Fibroblast of lung (primary cell): ENCODE measurements at regions not wholly inside any gene's neighbourhood (a gene's known extent, or its start where the extent isn't known, plus 50 kb on each side); places are given as distances from the start of the nearest gene placed in this dataset.
A peak's percentile ranks its signal among the peaks of the same experiment; 100 is the strongest.

ENCODE experiments used
- DNase-seq, 2 donors: peaks; one replicate each; pipeline versions ENCODE4 v3.0.0 to v3.0.0-alpha.2; 2010; ENCODE audit warnings: low read depth in 2 of 2
- H2AFZ ChIP-seq: 2 replicates; pipeline ENCODE4 v1.5.1; 2012; ENCODE audit warnings: low read length, control low read depth, inconsistent platforms
- H3K27ac ChIP-seq: 2 replicates; pipeline ENCODE4 v1.5.1; 2011; ENCODE audit warnings: low read length, control low read depth; ENCODE audit not compliant: insufficient read depth
- H3K27me3 ChIP-seq: 2 replicates; pipeline ENCODE4 v1.5.1; 2011; ENCODE audit warnings: mild to moderate bottlenecking, low read length; ENCODE audit not compliant: control insufficient read depth, insufficient read depth
- H3K36me3 ChIP-seq: 2 replicates; pipeline ENCODE4 v1.5.1; 2011; ENCODE audit warnings: low read length; ENCODE audit not compliant: control insufficient read depth, insufficient read depth
- H3K4me1 ChIP-seq: 2 replicates; pipeline ENCODE4 v1.5.1; 2011; ENCODE audit warnings: low read length; ENCODE audit not compliant: control insufficient read depth, insufficient read depth; ENCODE audit errors: extremely low read depth
- H3K4me2 ChIP-seq: 2 replicates; pipeline ENCODE4 v1.5.1; 2011; ENCODE audit warnings: low read length, control low read depth; ENCODE audit not compliant: insufficient read depth; ENCODE audit errors: extremely low read depth
- H3K4me3 ChIP-seq, 4 experiments: fragments of 200-600 bp in 1 of 4; sonication (generic) in 1 of 4; replicated peaks in 1 of 4; 2 replicates each; pipeline ENCODE4 v1.5.1; 2011 to 2016; ENCODE audit warnings: low read length in 4 of 4, low read depth in 3 of 4, mild to moderate bottlenecking in 3 of 4, control low read depth in 2 of 4, inconsistent platforms in 1 of 4, mixed read lengths in 1 of 4; ENCODE audit not compliant: insufficient read depth in 1 of 4; ENCODE audit errors: control extremely low read depth in 1 of 4
- H3K79me2 ChIP-seq: 2 replicates; pipeline ENCODE4 v1.5.1; 2012; ENCODE audit warnings: mild to moderate bottlenecking, low read length, inconsistent platforms; ENCODE audit not compliant: control insufficient read depth, insufficient read depth
- H3K9ac ChIP-seq: 2 replicates; pipeline ENCODE4 v1.5.1; 2011; ENCODE audit warnings: mild to moderate bottlenecking, low read length, control low read depth; ENCODE audit not compliant: insufficient read depth
- H3K9me3 ChIP-seq: 2 replicates; pipeline ENCODE4 v1.5.1; 2012; ENCODE audit warnings: low read depth, low read length; ENCODE audit not compliant: control insufficient read depth, insufficient read depth
- H4K20me1 ChIP-seq: 2 replicates; pipeline ENCODE4 v1.5.1; 2011; ENCODE audit warnings: low read length; ENCODE audit not compliant: control insufficient read depth, insufficient read depth; ENCODE audit errors: extremely low read depth
- CTCF ChIP-seq, 2 donors: IDR thresholded peaks in 1 of 2; conservative IDR thresholded peaks in 1 of 2; 1 replicate in 1 of 2; 2 replicates in 1 of 2; pipeline ENCODE4 v1.5.1; 2011 to 2012; ENCODE audit warnings: low read length in 2 of 2, control low read depth in 1 of 2, inconsistent platforms in 1 of 2, low read depth in 1 of 2, mild to moderate bottlenecking in 1 of 2
- EZH2 ChIP-seq: IDR thresholded peaks from 2 replicates; pipeline ENCODE4 v1.5.1; 2012; ENCODE audit warnings: low read length, control low read depth, mild to moderate bottlenecking; ENCODE audit errors: missing control alignments

GRCh38 chr12:124711344-124711743 lies 143.9 kb upstream of the NCOR2 start:
- no peaks in the 10 kb centered on the region for H3K36me3 ChIP-seq
- H3K4me1 ChIP-seq = peaks cover 5% of the 10 kb centered on the region
- no peaks in the 10 kb centered on the region for H3K79me2 ChIP-seq
- TF ChIP-seq CTCF (conservative IDR thresholded peaks at IDR 0.05 in 1 of 2, IDR thresholded peaks at IDR 0.05 in 1 of 2; ENCODE audit: low read depth in 1 of 2, low read length in 2 of 2) (no peak), EZH2 (no peak)
- no peaks in the 10 kb centered on the region for H3K27me3 ChIP-seq
- H3K27ac ChIP-seq = no peak overlapping the region
- H4K20me1 ChIP-seq = no peaks in the 10 kb centered on the region
- no peak overlapping the region for H3K9ac ChIP-seq
- no peak overlapping the region for H3K4me3 ChIP-seq
- no peaks in the 10 kb centered on the region for H3K9me3 ChIP-seq
- H2AFZ ChIP-seq = no peak overlapping the region
- H3K4me2 ChIP-seq = no peak overlapping the region
- no peak for DNase-seq

DNA sequence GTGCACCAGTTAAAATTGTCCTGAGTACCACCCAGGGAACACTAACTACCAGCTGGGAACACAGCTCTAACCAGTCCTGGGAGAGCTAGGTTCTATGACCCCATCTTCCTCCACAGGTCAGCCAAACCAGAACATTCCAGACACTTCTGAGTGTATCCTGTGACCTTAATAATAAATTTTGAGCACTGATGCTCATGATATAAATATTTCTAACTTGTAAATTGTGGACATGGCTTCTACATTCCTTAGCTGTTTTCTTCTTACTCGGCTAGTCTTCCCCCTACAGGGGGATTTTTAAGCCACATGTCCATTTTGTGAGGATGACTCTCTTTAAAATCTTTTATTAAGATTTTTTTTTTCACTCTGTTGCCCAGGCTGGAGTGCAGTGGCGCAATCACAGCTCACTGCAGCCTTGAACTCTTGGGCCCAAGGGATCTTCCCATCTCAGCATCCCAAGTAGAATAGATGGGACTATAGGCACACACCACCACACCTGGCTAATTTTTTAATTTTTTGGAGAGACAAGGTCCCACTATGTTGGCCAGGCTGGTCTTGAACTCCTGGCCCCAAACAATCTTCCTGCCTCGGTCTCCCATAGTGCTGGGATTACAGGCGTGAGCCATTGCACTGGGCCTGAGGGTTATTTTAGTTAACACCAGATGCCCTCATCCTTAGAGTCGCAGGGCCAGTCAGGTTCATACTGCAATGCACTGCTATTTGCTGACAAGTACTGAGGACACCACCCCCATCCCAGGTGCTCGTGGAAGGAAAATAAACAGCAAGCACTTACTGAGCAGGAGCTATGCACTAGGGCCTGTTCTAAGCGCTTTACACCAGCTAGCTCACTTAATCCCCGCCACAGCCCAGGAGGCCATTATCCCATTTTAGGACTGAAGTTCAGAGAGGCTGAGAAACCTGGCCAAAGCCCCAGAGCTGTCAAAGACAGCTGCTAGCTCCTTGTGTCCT lies 142.6 kb upstream of the NCOR2 start:
- Histone ChIP-seq H3K4me2 (no peak overlapping the region), H3K27me3 (no peaks in the 10 kb centered on the region), H3K9ac (no peak overlapping the region), H3K4me3 (no peak overlapping the region), H4K20me1 (no peaks in the 10 kb centered on the region), H3K9me3 (no peaks in the 10 kb centered on the region), H3K4me1 (peaks cover 5% of the 10 kb centered on the region), H3K36me3 (no peaks in the 10 kb centered on the region), H3K27ac (no peak overlapping the region), H2AFZ (no peak overlapping the region), H3K79me2 (no peaks in the 10 kb centered on the region)
- peak; percentile 74 to 81 for DNase-seq
- TF ChIP-seq CTCF (conservative IDR thresholded peaks at IDR 0.05 in 1 of 2, IDR thresholded peaks at IDR 0.05 in 1 of 2; ENCODE audit: low read depth in 1 of 2, low read length in 2 of 2) (peak; percentile 35 to 38), EZH2 (no peak)

DNA sequence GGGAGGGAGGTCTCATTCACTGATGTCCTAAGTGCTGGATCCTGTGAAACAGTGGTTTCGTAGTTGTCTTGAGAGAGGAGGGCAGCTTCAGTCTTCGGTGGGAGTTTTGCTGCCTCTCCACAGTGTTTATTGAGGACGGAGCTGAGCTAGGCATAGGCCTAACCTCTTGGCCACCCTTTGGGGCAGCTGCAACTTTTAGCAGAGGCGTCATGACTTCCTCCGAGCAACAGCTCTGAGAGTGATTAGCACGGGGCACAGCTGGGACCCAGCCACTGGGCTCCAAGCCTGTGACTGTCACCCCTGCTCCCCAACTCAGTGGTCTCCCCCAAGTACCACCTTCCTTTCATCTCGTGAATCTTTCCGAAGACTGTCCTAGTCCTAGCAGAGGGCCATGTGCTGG lies 139.9 kb upstream of the NCOR2 start:
- H3K4me3 ChIP-seq = no peak overlapping the region
- H3K27me3 ChIP-seq = no peaks in the 10 kb centered on the region
- TF ChIP-seq EZH2 = no peak
- TF ChIP-seq CTCF (conservative IDR thresholded peaks at IDR 0.05 in 1 of 2, IDR thresholded peaks at IDR 0.05 in 1 of 2; ENCODE audit: low read depth in 1 of 2, low read length in 2 of 2) = no peak
- H3K4me1 ChIP-seq = peaks cover 3% of the 10 kb centered on the region
- no peak overlapping the region for H2AFZ ChIP-seq
- no peaks in the 10 kb centered on the region for H3K79me2 ChIP-seq
- no peak overlapping the region for H3K27ac ChIP-seq
- no peak overlapping the region for H3K4me2 ChIP-seq
- no peaks in the 10 kb centered on the region for H3K36me3 ChIP-seq
- no peak overlapping the region for H3K9ac ChIP-seq
- no peak for DNase-seq
- no peaks in the 10 kb centered on the region for H4K20me1 ChIP-seq
- H3K9me3 ChIP-seq = no peaks in the 10 kb centered on the region
